OCI-LY7 (cell line): ENCODE measurements at regions not wholly inside any gene's neighbourhood (a gene's known extent, or its start where the extent isn't known, plus 50 kb on each side); places are given as distances from the start of the nearest gene placed in this dataset.

Experiments used
- BruUV-seq: library from RNA; stranded (reverse); fragments of 400-500 nt; replicated peaks from 2 replicates; lab custom pipeline; 2021; lab: Mats Ljungman, UMichigan
- CTCF ChIA-PET: fragments of 300-600 bp; sonication (Branson Sonifier 250); formaldehyde crosslinking; loops from one replicate; lab custom pipeline; 2022; ENCODE audit warnings: antibody characterized with exemption; ENCODE audit not compliant: unreplicated experiment; lab: Charles Lee
- POLR2A ChIA-PET: fragments of 300-600 bp; sonication (Branson Sonifier 250); formaldehyde crosslinking; loops from one replicate; lab custom pipeline; 2022; ENCODE audit warnings: antibody characterized with exemption; lab: Charles Lee
- DNase-seq: peaks from one replicate; pipeline ENCODE4 v3.0.0-alpha.2; 2015; ENCODE audit warnings: low spot score
- H2AFZ ChIP-seq: fragments of 200-600 bp; sonication (generic), shearing (Covaris generic); 2 replicates; pipeline ENCODE4 v1.6.1; 2014; ENCODE audit warnings: mild to moderate bottlenecking, antibody characterized with exemption, low read length, moderate library complexity
- H3K27ac ChIP-seq: fragments of 200-600 bp; sonication (generic); 2 replicates; pipeline ENCODE4 v1.5.1; 2014; ENCODE audit warnings: mixed run types, low read depth, mild to moderate bottlenecking, moderate library complexity, low read length, inconsistent platforms; ENCODE audit not compliant: poor library complexity, severe bottlenecking
- H3K36me3 ChIP-seq: fragments of 200-600 bp; sonication (generic); 2 replicates; pipeline ENCODE4 v1.6.1; 2014; ENCODE audit warnings: mild to moderate bottlenecking, antibody characterized with exemption, low read length, moderate library complexity, mixed read lengths; ENCODE audit not compliant: insufficient read depth
- H3K4me1 ChIP-seq: fragments of 200-600 bp; sonication (generic); 2 replicates; pipeline ENCODE4 v1.5.1; 2014; ENCODE audit warnings: mild to moderate bottlenecking, low read length; ENCODE audit not compliant: insufficient read depth, poor library complexity, severe bottlenecking
- H3K4me2 ChIP-seq: fragments of 200-600 bp; sonication (generic); 2 replicates; pipeline ENCODE4 v1.6.1; 2014; ENCODE audit warnings: mild to moderate bottlenecking, low read length
- H3K4me3 ChIP-seq: fragments of 200-600 bp; sonication (generic); 2 replicates; pipeline ENCODE4 v1.5.1; 2014; ENCODE audit warnings: mild to moderate bottlenecking, low read depth, low read length; ENCODE audit not compliant: poor library complexity, severe bottlenecking
- H3K79me2 ChIP-seq: fragments of 200-600 bp; sonication (generic); 2 replicates; pipeline ENCODE4 v1.6.1; 2016; ENCODE audit warnings: low read depth, mild to moderate bottlenecking, low read length, moderate library complexity, mixed read lengths; ENCODE audit not compliant: insufficient read depth
- H3K9me2 ChIP-seq: fragments of 200-600 bp; sonication (generic); 2 replicates; pipeline ENCODE4 v1.6.1; 2016; ENCODE audit warnings: mild to moderate bottlenecking, low read length, mixed read lengths; ENCODE audit not compliant: insufficient read depth
- H3K9me3 ChIP-seq: fragments of 200-600 bp; sonication (generic); 2 replicates; pipeline ENCODE4 v1.6.1; 2014; ENCODE audit warnings: mild to moderate bottlenecking, mixed run types, low read length, mixed read lengths
- H4K20me1 ChIP-seq: fragments of 200-600 bp; sonication (generic); 2 replicates; pipeline ENCODE4 v1.6.1; 2014; ENCODE audit warnings: mild to moderate bottlenecking, antibody characterized with exemption, low read length, moderate library complexity, mixed read lengths; ENCODE audit not compliant: insufficient read depth
- EZH2phosphoT487 ChIP-seq: fragments of 200-600 bp; sonication (generic); IDR thresholded peaks from 2 replicates; pipeline ENCODE4 v1.6.1; 2018; ENCODE audit warnings: low read depth, borderline replicate concordance, mild to moderate bottlenecking, mixed run types, antibody characterized with exemption, low read length, moderate library complexity, mixed read lengths
- intact Hi-C: fragments of 100-400 bp; cut with micrococcal nuclease; formaldehyde crosslinking; loops from one replicate; pipeline ENCODE4 v1.10.0; 2022; ENCODE audit not compliant: unreplicated experiment
- TF ChIP-seq, protein P1 (sequence below): fragments of 200-600 bp; sonication (generic); conservative IDR thresholded peaks from 2 replicates; pipeline ENCODE4 v1.5.1; 2014; ENCODE audit warnings: mild to moderate bottlenecking, antibody characterized with exemption, low read length, moderate library complexity, mixed read lengths

DNA sequence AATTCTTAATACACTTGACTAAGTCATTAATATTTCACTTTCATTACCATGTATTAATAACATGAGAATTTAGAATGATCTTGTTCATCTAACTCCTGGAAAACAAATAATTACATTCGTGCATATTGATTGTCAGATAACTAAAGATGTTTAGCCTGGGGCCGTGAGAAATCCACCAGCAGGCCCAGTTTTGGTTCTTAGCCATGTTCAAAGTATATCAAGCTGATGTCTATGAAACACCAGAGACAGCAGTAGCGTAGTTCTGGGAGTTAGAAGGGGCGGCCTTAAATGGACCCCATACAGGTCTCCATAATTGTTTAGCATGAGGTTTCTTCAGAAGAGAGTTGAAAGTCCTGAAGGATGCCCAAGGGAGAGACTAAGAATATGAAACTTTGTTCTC lies 103.6 kb upstream of the DPH6 start:
- H4K20me1 ChIP-seq = no peaks in the 10 kb centered on the region
- no peaks in the 10 kb centered on the region for H3K9me3 ChIP-seq
- no peaks in the 10 kb centered on the region for H3K79me2 ChIP-seq
- H3K4me1 ChIP-seq = no peaks in the 10 kb centered on the region
- H3K4me2 ChIP-seq = no peak overlapping the region
- POLR2A ChIA-PET = no interaction called here
- DNase-seq = no peak
- CTCF ChIA-PET = no interaction called here
- H3K4me3 ChIP-seq = no peak overlapping the region
- no peak overlapping the region for H3K27ac ChIP-seq
- no peak overlapping the region for H2AFZ ChIP-seq
- H3K9me2 ChIP-seq = no peaks in the 10 kb centered on the region
- H3K36me3 ChIP-seq = no peaks in the 10 kb centered on the region
- TF ChIP-seq EZH2phosphoT487 = no peak
- TF ChIP-seq, protein P1, sequence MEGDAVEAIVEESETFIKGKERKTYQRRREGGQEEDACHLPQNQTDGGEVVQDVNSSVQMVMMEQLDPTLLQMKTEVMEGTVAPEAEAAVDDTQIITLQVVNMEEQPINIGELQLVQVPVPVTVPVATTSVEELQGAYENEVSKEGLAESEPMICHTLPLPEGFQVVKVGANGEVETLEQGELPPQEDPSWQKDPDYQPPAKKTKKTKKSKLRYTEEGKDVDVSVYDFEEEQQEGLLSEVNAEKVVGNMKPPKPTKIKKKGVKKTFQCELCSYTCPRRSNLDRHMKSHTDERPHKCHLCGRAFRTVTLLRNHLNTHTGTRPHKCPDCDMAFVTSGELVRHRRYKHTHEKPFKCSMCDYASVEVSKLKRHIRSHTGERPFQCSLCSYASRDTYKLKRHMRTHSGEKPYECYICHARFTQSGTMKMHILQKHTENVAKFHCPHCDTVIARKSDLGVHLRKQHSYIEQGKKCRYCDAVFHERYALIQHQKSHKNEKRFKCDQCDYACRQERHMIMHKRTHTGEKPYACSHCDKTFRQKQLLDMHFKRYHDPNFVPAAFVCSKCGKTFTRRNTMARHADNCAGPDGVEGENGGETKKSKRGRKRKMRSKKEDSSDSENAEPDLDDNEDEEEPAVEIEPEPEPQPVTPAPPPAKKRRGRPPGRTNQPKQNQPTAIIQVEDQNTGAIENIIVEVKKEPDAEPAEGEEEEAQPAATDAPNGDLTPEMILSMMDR = no peak
- no TSS peak for BruUV-seq
- intact Hi-C loops = no loop called here

DNA sequence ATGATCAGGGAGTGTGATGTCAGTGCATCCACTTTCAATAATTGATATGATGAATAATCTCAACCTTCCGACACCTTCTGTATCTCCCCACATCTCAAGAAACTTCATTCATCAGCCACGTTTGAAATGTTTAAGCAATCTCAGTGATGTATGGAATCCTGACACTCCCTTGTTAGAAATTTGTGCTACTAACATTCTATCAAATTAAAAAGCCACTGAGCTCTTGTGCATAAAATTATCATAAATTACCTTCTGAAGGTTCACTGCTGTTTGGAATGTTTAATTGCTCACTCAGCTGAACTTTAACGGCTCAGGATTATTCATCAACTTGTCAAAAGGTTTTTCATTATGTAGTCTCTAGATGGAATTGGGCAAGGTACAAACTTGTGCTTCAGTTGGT lies 108.4 kb upstream of the DPH6 start:
- DNase-seq = no peak
- no peaks in the 10 kb centered on the region for H4K20me1 ChIP-seq
- H3K36me3 ChIP-seq = no peaks in the 10 kb centered on the region
- no peak overlapping the region for H3K27ac ChIP-seq
- intact Hi-C loops = no loop called here
- no peaks in the 10 kb centered on the region for H3K79me2 ChIP-seq
- no peak overlapping the region for H3K4me3 ChIP-seq
- H3K9me3 ChIP-seq = no peaks in the 10 kb centered on the region
- no TSS peak for BruUV-seq
- H2AFZ ChIP-seq = no peak overlapping the region
- no peaks in the 10 kb centered on the region for H3K4me1 ChIP-seq
- H3K9me2 ChIP-seq = no peaks in the 10 kb centered on the region
- ChIA-PET POLR2A (interaction anchor here (0.7 kb wide), 1 partner anchor 157 kb away, joined by 3 read pairs; no protein-coding TSS in a partner anchor), CTCF (no interaction called here)
- no peak overlapping the region for H3K4me2 ChIP-seq
- TF ChIP-seq, protein P1 = no peak
- TF ChIP-seq EZH2phosphoT487 = no peak

DNA sequence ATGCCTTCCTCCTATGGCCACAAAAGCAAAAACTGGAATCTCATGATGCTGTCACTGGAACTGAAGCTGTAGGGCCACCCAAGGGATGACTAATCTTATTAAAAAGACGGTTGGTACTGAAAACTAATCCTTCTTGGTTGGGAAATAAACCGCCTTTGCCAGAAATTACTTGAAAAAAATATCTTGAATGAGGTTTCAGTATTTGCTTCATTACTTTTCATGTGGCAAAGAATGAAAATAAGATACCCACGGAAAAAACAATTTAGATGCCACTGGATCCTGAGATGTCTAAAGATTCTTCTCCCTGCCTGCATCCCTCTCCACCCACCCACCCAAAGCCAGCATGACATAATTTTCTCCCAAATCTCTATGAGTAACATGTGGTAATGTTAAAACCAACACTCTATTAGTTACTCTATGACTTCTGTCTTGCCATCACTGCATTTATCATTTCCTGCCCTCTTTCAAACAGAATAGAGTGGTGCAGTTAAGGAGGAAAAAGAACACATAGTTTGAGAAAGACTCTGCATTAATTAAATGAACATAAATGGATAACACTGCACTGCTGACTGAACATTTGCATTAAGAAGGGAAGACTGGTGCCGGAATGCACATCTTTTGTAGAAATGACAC lies 111.8 kb upstream of the DPH6 start:
- intact Hi-C loops = no loop called here
- no peak for DNase-seq

More for the DNA sequence above, 111.8 kb upstream of the DPH6 start:
- H2AFZ ChIP-seq = no peak overlapping the region
- H3K4me2 ChIP-seq = no peak overlapping the region
- H4K20me1 ChIP-seq = no peaks in the 10 kb centered on the region
- no peaks in the 10 kb centered on the region for H3K9me3 ChIP-seq
- TF ChIP-seq EZH2phosphoT487 = no peak
- TF ChIP-seq, protein P1 = no peak
- CTCF ChIA-PET = no interaction called here
- H3K27ac ChIP-seq = no peak overlapping the region
- H3K4me3 ChIP-seq = no peak overlapping the region
- no peaks in the 10 kb centered on the region for H3K79me2 ChIP-seq
- POLR2A ChIA-PET = no interaction called here
- no peaks in the 10 kb centered on the region for H3K9me2 ChIP-seq
- H3K36me3 ChIP-seq = no peaks in the 10 kb centered on the region
- no peaks in the 10 kb centered on the region for H3K4me1 ChIP-seq
- no TSS peak for BruUV-seq
